Osteoblast (primary cell): ENCODE measurements at regions not wholly inside any gene's neighbourhood (a gene's known extent, or its start where the extent isn't known, plus 50 kb on each side); places are given as distances from the start of the nearest gene placed in this dataset.

Experiments used
- DNase-seq: peaks from one replicate; pipeline ENCODE4 v3.0.0; 2011; ENCODE audit warnings: low spot score, mixed read lengths; ENCODE audit not compliant: insufficient read length; ENCODE audit errors: missing footprints
- H2AFZ ChIP-seq: 2 replicates; pipeline ENCODE4 v1.6.0; 2011; ENCODE audit warnings: mild to moderate bottlenecking, low read length
- H3K27ac ChIP-seq: 2 replicates; pipeline ENCODE4 v1.5.1; 2011; ENCODE audit warnings: mild to moderate bottlenecking, low read depth, low read length, moderate library complexity
- H3K27me3 ChIP-seq: 2 replicates; pipeline ENCODE4 v1.6.0; 2012; ENCODE audit warnings: mild to moderate bottlenecking, control low read depth, inconsistent platforms, low read length, moderate library complexity; ENCODE audit not compliant: insufficient read depth
- H3K36me3 ChIP-seq: 2 replicates; pipeline ENCODE4 v1.5.1; 2011; ENCODE audit warnings: mild to moderate bottlenecking, low read length, control low read depth, moderate library complexity; ENCODE audit not compliant: insufficient read depth
- H3K4me1 ChIP-seq: 2 replicates; pipeline ENCODE4 v1.5.1; 2011; ENCODE audit warnings: mild to moderate bottlenecking, low read length, control low read depth, moderate library complexity; ENCODE audit not compliant: insufficient read depth
- H3K4me2 ChIP-seq: 2 replicates; pipeline ENCODE4 v1.6.0; 2011; ENCODE audit warnings: mild to moderate bottlenecking, low read length; ENCODE audit not compliant: insufficient read depth
- H3K4me3 ChIP-seq: fragments of 200-600 bp; sonication (generic); 3 replicates; pipeline ENCODE4 v1.5.1; 2012; ENCODE audit warnings: mild to moderate bottlenecking, low read length, inconsistent platforms; ENCODE audit not compliant: insufficient read depth
- H3K79me2 ChIP-seq: 2 replicates; pipeline ENCODE4 v1.6.0; 2012; ENCODE audit warnings: mild to moderate bottlenecking, low read length, control low read depth, inconsistent platforms; ENCODE audit not compliant: insufficient read depth
- H3K9me3 ChIP-seq: 2 replicates; pipeline ENCODE4 v1.5.1; 2011; ENCODE audit warnings: low read depth, low read length, control low read depth
- H4K20me1 ChIP-seq: 2 replicates; pipeline ENCODE4 v1.6.0; 2012; ENCODE audit warnings: mild to moderate bottlenecking, low read length, control low read depth; ENCODE audit not compliant: insufficient read depth
- CTCF ChIP-seq: IDR thresholded peaks from 2 replicates; pipeline ENCODE4 v1.5.1; 2011; ENCODE audit warnings: mild to moderate bottlenecking, low read depth, low read length, moderate library complexity; ENCODE audit errors: extremely low read depth

- Histone ChIP-seq H3K79me2 (no peaks in the 10 kb centered on the region), H3K4me2 (no peak overlapping the region), H3K36me3 (no peaks in the 10 kb centered on the region), H2AFZ (no peak overlapping the region), H3K4me1 (no peaks in the 10 kb centered on the region), H4K20me1 (no peaks in the 10 kb centered on the region), H3K27ac (no peak overlapping the region), H3K9me3 (no peaks in the 10 kb centered on the region), H3K27me3 (no peaks in the 10 kb centered on the region), H3K4me3 (no peak overlapping the region)
- no peak for TF ChIP-seq CTCF
- no peak for DNase-seq
These were observed 147.4 kb upstream of the PUM3 start for GRCh38 chr9:2991292-2991691.

GRCh38 chr9:2987679-2988078 is 143.8 kb upstream of the PUM3 start:
- H3K27ac ChIP-seq, result no peak overlapping the region
- no peak for DNase-seq
- no peaks in the 10 kb centered on the region for H3K9me3 ChIP-seq
- TF ChIP-seq CTCF, result no peak
- no peaks in the 10 kb centered on the region for H3K79me2 ChIP-seq
- no peak overlapping the region for H3K4me2 ChIP-seq
- no peaks in the 10 kb centered on the region for H4K20me1 ChIP-seq
- no peak overlapping the region for H3K4me3 ChIP-seq
- H3K27me3 ChIP-seq, result no peaks in the 10 kb centered on the region
- no peaks in the 10 kb centered on the region for H3K36me3 ChIP-seq
- H2AFZ ChIP-seq, result no peak overlapping the region
- no peaks in the 10 kb centered on the region for H3K4me1 ChIP-seq

- Histone ChIP-seq H3K9me3 (no peaks in the 10 kb centered on the region), H3K36me3 (no peaks in the 10 kb centered on the region), H3K27me3 (no peaks in the 10 kb centered on the region), H3K4me1 (no peaks in the 10 kb centered on the region), H3K27ac (no peak overlapping the region), H4K20me1 (no peaks in the 10 kb centered on the region), H3K4me2 (no peak overlapping the region), H2AFZ (no peak overlapping the region), H3K4me3 (no peak overlapping the region), H3K79me2 (no peaks in the 10 kb centered on the region)
- TF ChIP-seq CTCF, result no peak
- DNase-seq, result no peak
These were observed 141.4 kb upstream of the PUM3 start for GRCh38 chr9:2985343-2985742.

GRCh38 chr9:2984491-2984890 is 140.6 kb upstream of the PUM3 start:
- no peaks in the 10 kb centered on the region for H3K79me2 ChIP-seq
- H3K36me3 ChIP-seq, result no peaks in the 10 kb centered on the region
- no peak overlapping the region for H3K27ac ChIP-seq
- H3K27me3 ChIP-seq, result no peaks in the 10 kb centered on the region
- H3K4me3 ChIP-seq, result no peak overlapping the region
- H3K4me2 ChIP-seq, result no peak overlapping the region
- H2AFZ ChIP-seq, result no peak overlapping the region
- H4K20me1 ChIP-seq, result no peaks in the 10 kb centered on the region
- no peak for TF ChIP-seq CTCF
- H3K4me1 ChIP-seq, result no peaks in the 10 kb centered on the region
- no peaks in the 10 kb centered on the region for H3K9me3 ChIP-seq
- no peak for DNase-seq
